ENCODE measurements at regions not wholly inside any gene's neighbourhood (a gene's known extent, or its start where the extent isn't known, plus 50 kb on each side); places are given as distances from the start of the nearest gene placed in this dataset.

- TF ChIP-seq EZH2 (IDR thresholded peaks at IDR 0.05; ENCODE audit: low read length) (no peak), CTCF (optimal IDR thresholded peaks at IDR 0.05 in 1 of 3, IDR thresholded peaks at IDR 0.05 in 1 of 3, conservative IDR thresholded peaks at IDR 0.05 in 1 of 3; ENCODE audit: extremely low read depth in 1 of 3, insufficient read depth in 2 of 3, low read length in 3 of 3) (no peak)
- Histone ChIP-seq H2AFZ (ENCODE audit: control insufficient read depth, low read length) (no peak overlapping the region), H3K9me1 (ENCODE audit: control insufficient read depth, extremely low read depth, insufficient read depth, low read length) (no peaks in the 10 kb centered on the region), H3K27ac (ENCODE audit: control insufficient read depth, insufficient read depth, low read length) (no peak overlapping the region), H3K79me2 (ENCODE audit: control insufficient read depth, insufficient read depth, low read length) (no peaks in the 10 kb centered on the region), H3K36me3 (ENCODE audit: control insufficient read depth in 2 of 2, extremely low read depth in 1 of 2, insufficient read depth in 2 of 2, low read length in 2 of 2) (no peaks in the 10 kb centered on the region), H3K4me3 (ENCODE audit: control insufficient read depth in 2 of 3, extremely low read depth in 1 of 3, insufficient read depth in 2 of 3, low read depth in 1 of 3, low read length in 3 of 3) (no peak overlapping the region), H3K4me2 (ENCODE audit: control insufficient read depth, extremely low read depth, insufficient read depth, low read depth, low read length) (no peak overlapping the region), H3K4me1 (ENCODE audit: control insufficient read depth, extremely low read depth, insufficient read depth, low read length) (no peaks in the 10 kb centered on the region), H3K9me3 (ENCODE audit: control insufficient read depth, low read depth, low read length) (no peaks in the 10 kb centered on the region), H3K9ac (ENCODE audit: control insufficient read depth, extremely low read depth, insufficient read depth, low read length) (no peak overlapping the region), H3K27me3 (ENCODE audit: control insufficient read depth, extremely low read depth, insufficient read depth, low read length) (no peaks in the 10 kb centered on the region), H4K20me1 (ENCODE audit: control insufficient read depth, extremely low read depth, insufficient read depth, low read length) (no peaks in the 10 kb centered on the region)
- dilution Hi-C loops (cut with MboI; ENCODE audit: extremely low pct_ligation_motif_present, low sequenced_read_pairs), result no loop called here
- DNase-seq (ENCODE audit: low read depth, low spot score) (no peak), FAIRE-seq (no peak)
These were observed 101.1 kb downstream of the CDC7 start for GRCh38 chr1:91601554-91602376.

- Histone ChIP-seq H3K9me1 (ENCODE audit: control insufficient read depth, extremely low read depth, insufficient read depth, low read length) (no peaks in the 10 kb centered on the region), H3K4me2 (ENCODE audit: control insufficient read depth, extremely low read depth, insufficient read depth, low read depth, low read length) (no peak overlapping the region), H3K9ac (ENCODE audit: control insufficient read depth, extremely low read depth, insufficient read depth, low read length) (no peak overlapping the region), H4K20me1 (ENCODE audit: control insufficient read depth, extremely low read depth, insufficient read depth, low read length) (no peaks in the 10 kb centered on the region), H3K27ac (ENCODE audit: control insufficient read depth, insufficient read depth, low read length) (no peak overlapping the region), H3K79me2 (ENCODE audit: control insufficient read depth, insufficient read depth, low read length) (no peaks in the 10 kb centered on the region), H3K4me3 (ENCODE audit: control insufficient read depth in 2 of 3, extremely low read depth in 1 of 3, insufficient read depth in 2 of 3, low read depth in 1 of 3, low read length in 3 of 3) (no peak overlapping the region), H3K4me1 (ENCODE audit: control insufficient read depth, extremely low read depth, insufficient read depth, low read length) (no peaks in the 10 kb centered on the region), H3K27me3 (ENCODE audit: control insufficient read depth, extremely low read depth, insufficient read depth, low read length) (no peaks in the 10 kb centered on the region), H3K36me3 (ENCODE audit: control insufficient read depth in 2 of 2, extremely low read depth in 1 of 2, insufficient read depth in 2 of 2, low read length in 2 of 2) (no peaks in the 10 kb centered on the region), H2AFZ (ENCODE audit: control insufficient read depth, low read length) (no peak overlapping the region), H3K9me3 (ENCODE audit: control insufficient read depth, low read depth, low read length) (no peaks in the 10 kb centered on the region)
- DNase-seq (ENCODE audit: low read depth, low spot score) (no peak), FAIRE-seq (no peak)
- dilution Hi-C loops (cut with MboI; ENCODE audit: extremely low pct_ligation_motif_present, low sequenced_read_pairs), result no loop called here
- TF ChIP-seq CTCF (optimal IDR thresholded peaks at IDR 0.05 in 1 of 3, IDR thresholded peaks at IDR 0.05 in 1 of 3, conservative IDR thresholded peaks at IDR 0.05 in 1 of 3; ENCODE audit: extremely low read depth in 1 of 3, insufficient read depth in 2 of 3, low read length in 3 of 3), result no peak
- TF ChIP-seq EZH2 (IDR thresholded peaks at IDR 0.05; ENCODE audit: low read length), result no peak
These were observed 102.8 kb downstream of the CDC7 start for GRCh38 chr1:91603409-91603808.

Measured in keratinocyte (primary cell).